ENCODE measurements at regions not wholly inside any gene's neighbourhood (a gene's known extent, or its start where the extent isn't known, plus 50 kb on each side); places are given as distances from the start of the nearest gene placed in this dataset.

DNA sequence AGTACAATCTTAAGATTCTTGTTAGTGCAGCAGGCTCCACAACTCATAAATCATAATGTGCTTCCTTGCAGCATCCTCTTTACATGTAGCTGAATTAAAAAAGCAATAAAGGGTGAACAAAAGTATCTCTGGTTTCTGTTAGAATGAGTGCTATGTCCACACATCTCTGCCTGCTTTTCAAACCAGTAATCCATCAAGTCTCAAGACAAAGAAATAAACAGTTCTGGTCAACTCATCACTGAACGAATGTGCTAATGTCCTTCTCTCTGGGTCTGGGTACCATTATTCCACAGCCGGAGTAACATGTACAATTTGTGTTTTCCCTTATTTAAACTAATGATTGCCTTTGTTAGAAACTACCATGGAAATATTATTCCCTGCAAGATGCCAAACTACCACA, 273.0 kb upstream of the USP15 start:
- H3K27ac ChIP-seq = no peak overlapping the region
- TF ChIP-seq ZFX (IDR thresholded peaks at IDR 0.05) = no peak
- TF ChIP-seq, protein P1, sequence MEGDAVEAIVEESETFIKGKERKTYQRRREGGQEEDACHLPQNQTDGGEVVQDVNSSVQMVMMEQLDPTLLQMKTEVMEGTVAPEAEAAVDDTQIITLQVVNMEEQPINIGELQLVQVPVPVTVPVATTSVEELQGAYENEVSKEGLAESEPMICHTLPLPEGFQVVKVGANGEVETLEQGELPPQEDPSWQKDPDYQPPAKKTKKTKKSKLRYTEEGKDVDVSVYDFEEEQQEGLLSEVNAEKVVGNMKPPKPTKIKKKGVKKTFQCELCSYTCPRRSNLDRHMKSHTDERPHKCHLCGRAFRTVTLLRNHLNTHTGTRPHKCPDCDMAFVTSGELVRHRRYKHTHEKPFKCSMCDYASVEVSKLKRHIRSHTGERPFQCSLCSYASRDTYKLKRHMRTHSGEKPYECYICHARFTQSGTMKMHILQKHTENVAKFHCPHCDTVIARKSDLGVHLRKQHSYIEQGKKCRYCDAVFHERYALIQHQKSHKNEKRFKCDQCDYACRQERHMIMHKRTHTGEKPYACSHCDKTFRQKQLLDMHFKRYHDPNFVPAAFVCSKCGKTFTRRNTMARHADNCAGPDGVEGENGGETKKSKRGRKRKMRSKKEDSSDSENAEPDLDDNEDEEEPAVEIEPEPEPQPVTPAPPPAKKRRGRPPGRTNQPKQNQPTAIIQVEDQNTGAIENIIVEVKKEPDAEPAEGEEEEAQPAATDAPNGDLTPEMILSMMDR (conservative IDR thresholded peaks at IDR 0.05) = no peak

DNA sequence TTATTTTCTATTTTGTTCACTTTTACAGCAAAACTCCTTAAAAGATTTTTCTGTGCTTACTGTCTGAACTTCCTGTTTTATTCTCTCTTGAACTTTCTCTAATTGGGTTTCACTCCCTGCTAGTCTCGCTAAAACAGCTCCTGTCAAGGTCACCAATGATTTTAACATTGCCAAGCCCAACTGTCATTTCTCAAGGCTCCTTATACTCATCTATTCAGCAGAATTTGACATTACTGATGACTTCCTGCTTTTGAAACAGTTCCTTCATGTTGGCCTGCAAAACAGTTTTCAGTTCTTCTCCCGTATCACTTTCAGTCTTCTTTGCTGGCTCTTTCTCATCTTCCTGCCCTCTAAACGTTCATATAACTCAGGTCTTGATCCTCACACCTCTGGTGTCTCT, 268.5 kb upstream of the USP15 start:
- no peak overlapping the region for H3K27ac ChIP-seq
- TF ChIP-seq ZFX (IDR thresholded peaks at IDR 0.05) = no peak
- TF ChIP-seq, protein P1 (conservative IDR thresholded peaks at IDR 0.05) = no peak

DNA sequence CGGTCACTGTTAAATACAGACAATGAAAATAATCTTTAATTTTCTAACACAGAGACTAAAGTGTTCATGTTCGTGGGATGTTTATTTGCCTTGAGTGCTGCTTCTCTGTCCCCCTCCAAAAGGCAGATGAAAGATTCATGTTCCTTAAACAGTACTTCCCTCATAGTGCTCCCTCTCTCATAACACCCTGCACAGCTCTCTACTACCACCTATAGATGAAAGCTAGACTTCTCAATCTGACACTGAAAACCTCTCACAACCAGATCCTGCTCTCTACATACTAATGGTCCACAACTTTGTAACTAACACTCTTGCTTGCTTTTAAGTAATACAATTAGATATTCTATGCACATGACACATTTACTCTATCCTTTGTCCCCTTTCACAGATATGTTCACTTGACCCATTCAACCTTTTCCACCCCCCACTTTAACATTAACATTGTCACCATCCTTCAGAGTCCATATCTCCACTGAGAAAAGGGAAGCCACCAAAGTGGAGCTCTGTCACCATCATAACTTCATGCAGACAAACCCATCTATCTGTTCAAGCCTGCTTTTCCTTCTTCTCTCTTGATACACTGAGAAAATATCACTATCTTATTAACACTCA, 266.4 kb upstream of the USP15 start:
- no peak overlapping the region for H3K27ac ChIP-seq
- no peak for TF ChIP-seq ZFX (IDR thresholded peaks at IDR 0.05)
- TF ChIP-seq, protein P1 (conservative IDR thresholded peaks at IDR 0.05) = peak; percentile 88

DNA sequence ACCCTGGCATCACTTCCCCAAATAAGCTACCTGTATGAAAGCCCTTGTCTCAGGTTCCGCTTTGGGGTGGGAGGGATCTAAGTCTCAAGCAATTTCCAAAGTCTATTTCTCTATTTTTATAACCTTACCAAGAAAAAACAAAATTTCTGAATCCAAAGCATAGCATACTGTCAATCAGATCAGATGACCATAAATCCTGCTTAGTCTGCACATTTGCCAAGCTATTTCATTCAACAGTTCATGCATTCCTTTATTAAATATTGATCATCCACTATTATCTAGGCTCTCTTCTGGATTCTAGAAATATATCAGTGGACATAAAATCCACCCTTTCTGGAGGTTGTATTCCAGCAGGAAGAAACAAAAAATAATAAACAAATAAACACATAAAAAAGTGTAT, 263.5 kb upstream of the USP15 start:
- TF ChIP-seq, protein P1 (conservative IDR thresholded peaks at IDR 0.05) = no peak
- no peak for TF ChIP-seq ZFX (IDR thresholded peaks at IDR 0.05)
- H3K27ac ChIP-seq = no peak overlapping the region

DNA sequence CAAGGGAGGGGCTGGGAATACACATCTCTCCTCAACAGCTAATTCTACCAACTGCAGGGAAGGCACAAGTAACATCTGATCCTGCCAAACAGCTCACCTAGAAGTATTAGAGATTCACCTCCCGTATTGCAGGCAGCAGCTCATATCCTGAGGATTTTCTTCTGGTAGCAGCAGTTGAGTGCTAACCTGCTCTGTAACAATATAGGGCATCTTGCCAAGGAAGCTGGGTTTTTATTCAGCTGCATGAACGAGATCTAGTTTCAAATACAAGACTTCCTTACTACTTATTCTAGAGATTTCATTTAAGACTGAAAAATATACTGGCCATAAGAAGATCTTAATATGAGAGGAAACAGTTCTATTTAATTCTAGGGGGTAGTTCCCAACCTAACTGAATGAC, 261.4 kb upstream of the USP15 start:
- TF ChIP-seq, protein P1 (conservative IDR thresholded peaks at IDR 0.05) = no peak
- no peak for TF ChIP-seq ZFX (IDR thresholded peaks at IDR 0.05)
- H3K27ac ChIP-seq = no peak overlapping the region

DNA sequence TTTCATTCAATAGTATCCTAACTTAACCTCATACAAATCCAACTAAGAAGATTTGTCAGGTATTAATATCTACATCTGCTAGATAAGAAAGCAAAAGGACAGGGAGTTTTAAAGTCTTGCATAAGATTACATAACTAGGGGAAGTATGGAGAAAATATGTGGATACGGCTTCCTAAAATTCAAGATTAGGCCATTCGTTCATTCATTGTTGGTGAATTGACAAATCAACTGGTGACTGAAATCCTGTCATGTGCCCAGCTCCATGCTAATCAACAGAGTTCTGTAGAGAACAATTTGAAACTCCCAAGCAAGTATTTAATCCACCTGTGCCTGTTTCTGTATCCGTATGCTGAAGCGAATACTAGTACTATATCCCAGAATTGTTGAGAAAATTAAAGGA, 260.9 kb upstream of the USP15 start:
- no peak for TF ChIP-seq ZFX (IDR thresholded peaks at IDR 0.05)
- TF ChIP-seq, protein P1 (conservative IDR thresholded peaks at IDR 0.05) = no peak
- H3K27ac ChIP-seq = no peak overlapping the region

DNA sequence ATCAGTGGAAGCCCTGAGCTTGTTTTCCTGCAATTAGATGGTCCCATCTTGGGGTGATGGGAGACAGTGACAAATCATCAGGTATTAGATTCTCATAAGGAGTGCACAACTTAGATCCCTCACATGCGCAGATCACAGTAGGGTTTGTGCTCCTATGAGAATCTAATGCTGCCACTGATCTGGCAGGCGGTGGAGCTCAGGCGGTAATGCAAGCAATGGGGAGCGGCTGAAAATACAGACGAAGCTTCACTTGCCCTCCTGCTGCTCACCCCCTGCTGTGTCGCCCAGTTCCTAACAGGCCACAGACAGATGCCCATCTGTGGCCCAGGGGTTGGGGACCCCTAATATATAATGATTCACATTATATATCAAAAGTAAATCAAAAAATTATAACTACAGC, 258.8 kb upstream of the USP15 start:
- no peak for TF ChIP-seq ZFX (IDR thresholded peaks at IDR 0.05)
- TF ChIP-seq, protein P1 (conservative IDR thresholded peaks at IDR 0.05) = no peak
- H3K27ac ChIP-seq = no peak overlapping the region
